Stimulated activated naive B cell treated with anti-CD40 and anti-IgM and Interleukin-4, amounts not matched to agents 10 μg/mL and 1 μg/mL and 100 μg/mL, for 72 hours (primary cell): ENCODE measurements at regions not wholly inside any gene's neighbourhood (a gene's known extent, or its start where the extent isn't known, plus 50 kb on each side); places are given as distances from the start of the nearest gene placed in this dataset.

Source experiments
- ATAC-seq, 2 donors: fragments of 150-1000 bp; cut with Tn5 transposase; replicated peaks; 2 replicates each; pipeline ENCODE4 v1.10.0; 2021; ENCODE audit warnings: moderate library complexity in 1 of 2
- DNase-seq: peaks from one replicate; pipeline ENCODE4 v3.0.0; 2021
- H3K27ac Mint-ChIP-seq: one replicate; pipeline ENCODE4 v1.8.0; 2022; ENCODE audit warnings: mild to moderate bottlenecking, mixed read lengths
- H3K27me3 Mint-ChIP-seq, 2 donors: one replicate each; pipeline ENCODE4 v1.8.0; 2022; ENCODE audit warnings: mixed read lengths in 2 of 2
- H3K36me3 Mint-ChIP-seq, 2 donors: one replicate each; pipeline ENCODE4 v1.8.0; 2022; ENCODE audit warnings: mixed read lengths in 2 of 2, mild to moderate bottlenecking in 1 of 2
- H3K4me1 Mint-ChIP-seq, 2 donors: one replicate each; pipeline ENCODE4 v1.8.0; 2022; ENCODE audit warnings: mixed read lengths in 2 of 2, mild to moderate bottlenecking in 1 of 2
- H3K4me3 Mint-ChIP-seq, 2 donors: one replicate each; pipeline ENCODE4 v1.8.0; 2022; ENCODE audit warnings: mild to moderate bottlenecking in 2 of 2, mixed read lengths in 2 of 2, moderate library complexity in 1 of 2
- H3K9me3 Mint-ChIP-seq, 2 donors: one replicate each; pipeline ENCODE4 v1.8.0; 2022; ENCODE audit warnings: mixed read lengths in 2 of 2, mild to moderate bottlenecking in 1 of 2

GRCh38 chr2:225340923-225341322 lies 58.6 kb upstream of the NYAP2 start:
- Mint-ChIP-seq H3K36me3 (no peaks in the 10 kb centered on the region), H3K27ac (no peak overlapping the region), H3K9me3 (peaks cover under 1 to 5% of the 10 kb centered on the region in 2 donors), H3K27me3 (no peaks in the 10 kb centered on the region), H3K4me3 (no peak overlapping the region), H3K4me1 (no peaks in the 10 kb centered on the region)
- DNase-seq (no peak), ATAC-seq (no peak)

DNA sequence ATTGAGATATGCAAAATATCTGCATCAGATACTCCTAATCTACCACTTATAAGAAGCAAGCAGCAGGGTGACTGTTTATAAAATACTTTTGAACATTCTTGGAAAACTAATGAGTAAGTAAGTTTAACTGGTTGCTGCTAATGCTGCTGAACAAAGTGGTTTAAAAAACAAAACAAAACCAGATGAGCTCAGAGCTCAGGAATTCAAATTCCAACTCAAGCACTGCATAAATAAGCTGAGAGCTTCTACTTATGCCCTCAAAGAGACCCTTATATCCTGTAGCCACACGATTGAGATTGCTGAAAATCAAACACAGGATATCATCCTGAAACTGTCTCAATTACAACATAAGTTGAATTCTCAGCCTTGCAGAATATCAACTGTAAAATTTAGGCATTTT lies 62.3 kb upstream of the NYAP2 start:
- ATAC-seq, result no peak
- no peaks in the 10 kb centered on the region for H3K9me3 Mint-ChIP-seq
- no peaks in the 10 kb centered on the region for H3K4me1 Mint-ChIP-seq
- H3K27me3 Mint-ChIP-seq, result no peaks in the 10 kb centered on the region
- DNase-seq, result no peak
- H3K4me3 Mint-ChIP-seq, result no peak overlapping the region
- no peak overlapping the region for H3K27ac Mint-ChIP-seq
- H3K36me3 Mint-ChIP-seq, result no peaks in the 10 kb centered on the region

DNA sequence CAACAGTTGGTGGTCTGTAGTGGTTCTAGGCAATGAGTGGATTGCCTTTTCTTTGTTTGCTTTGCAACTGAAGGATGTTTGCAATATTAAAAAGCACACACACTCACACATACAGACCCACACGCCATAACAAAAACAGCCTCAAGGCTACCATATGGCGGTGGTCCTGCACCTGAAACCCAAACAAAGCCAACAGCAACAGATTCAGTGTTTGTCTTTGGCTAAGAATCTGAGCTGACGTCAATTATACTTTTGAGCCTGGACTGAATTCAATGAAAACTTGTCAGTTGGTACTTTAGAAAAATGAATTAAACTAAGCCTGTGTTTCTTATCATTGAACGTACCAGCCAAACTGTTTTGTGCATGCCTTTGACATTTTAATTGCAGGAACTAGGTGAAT lies 65.0 kb upstream of the NYAP2 start:
- Mint-ChIP-seq H3K27ac (no peak overlapping the region), H3K4me3 (no peak overlapping the region), H3K4me1 (no peaks in the 10 kb centered on the region), H3K27me3 (no peaks in the 10 kb centered on the region), H3K36me3 (no peaks in the 10 kb centered on the region), H3K9me3 (no peaks in the 10 kb centered on the region)
- DNase-seq (no peak), ATAC-seq (no peak)

DNA sequence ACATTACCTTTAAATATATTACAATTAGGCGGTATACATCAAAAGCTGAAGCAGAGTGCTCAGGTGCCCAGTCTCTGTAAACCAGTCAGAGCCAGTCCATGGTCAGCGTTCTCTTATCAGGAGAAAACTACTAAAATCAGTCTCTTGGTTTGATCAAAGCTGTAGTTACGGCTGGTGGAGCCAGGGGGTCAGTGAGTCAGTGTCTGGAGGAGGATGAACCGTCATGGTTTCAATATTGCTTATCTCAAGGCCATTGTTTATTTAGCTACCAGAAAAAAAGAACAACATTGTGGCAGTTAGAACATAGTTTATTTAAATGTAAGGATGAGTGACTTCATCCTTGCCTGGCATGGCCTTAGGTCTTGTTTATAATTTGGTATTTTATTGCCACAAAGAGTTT lies 71.3 kb upstream of the NYAP2 start:
- H3K27me3 Mint-ChIP-seq, result peaks cover 0 to 11% of the 10 kb centered on the region in 2 donors
- H3K4me3 Mint-ChIP-seq, result no peak overlapping the region
- no peaks in the 10 kb centered on the region for H3K4me1 Mint-ChIP-seq
- H3K9me3 Mint-ChIP-seq, result peaks cover 0 to 2% of the 10 kb centered on the region in 2 donors
- DNase-seq, result no peak
- no peak overlapping the region for H3K27ac Mint-ChIP-seq
- ATAC-seq, result no peak
- no peaks in the 10 kb centered on the region for H3K36me3 Mint-ChIP-seq

- peaks cover 0 to 3% of the 10 kb centered on the region in 2 donors for H3K9me3 Mint-ChIP-seq
- H3K4me1 Mint-ChIP-seq, result no peaks in the 10 kb centered on the region
- no peak for ATAC-seq
- DNase-seq, result no peak
- no peak overlapping the region for H3K27ac Mint-ChIP-seq
- no peaks in the 10 kb centered on the region for H3K36me3 Mint-ChIP-seq
- H3K27me3 Mint-ChIP-seq, result peaks cover 0 to 11% of the 10 kb centered on the region in 2 donors
- H3K4me3 Mint-ChIP-seq, result no peak overlapping the region
Measured at GRCh38 chr2:225326969-225327368, 72.5 kb upstream of the NYAP2 start.

- no peak for ATAC-seq
- Mint-ChIP-seq H3K9me3 (peaks cover 0 to 3% of the 10 kb centered on the region in 2 donors), H3K27ac (no peak overlapping the region)
Measured at GRCh38 chr2:225319872-225320271, 79.6 kb upstream of the NYAP2 start.

DNA sequence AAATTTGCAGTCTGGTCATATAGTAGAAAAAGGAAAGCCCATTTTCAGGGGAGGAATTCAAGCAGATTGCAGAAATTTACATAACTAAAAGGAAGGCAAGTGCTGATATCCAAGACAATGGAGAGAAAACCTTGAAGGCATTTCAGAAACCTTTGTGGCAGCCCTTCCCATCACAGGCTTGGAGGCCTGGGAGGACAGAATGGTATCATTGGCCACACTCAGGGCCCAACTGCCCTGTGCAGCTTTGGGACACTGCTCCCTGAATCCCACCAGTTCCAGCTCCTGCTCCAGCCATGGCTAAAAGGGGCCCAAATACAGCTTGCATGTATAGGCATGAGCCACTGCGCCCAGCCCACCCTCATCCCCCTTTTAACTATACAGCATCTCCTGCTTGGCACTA lies 81.1 kb upstream of the NYAP2 start:
- DNase-seq, result no peak
- Mint-ChIP-seq H3K9me3 (peaks cover 0 to 3% of the 10 kb centered on the region in 2 donors), H3K27me3 (no peaks in the 10 kb centered on the region), H3K36me3 (no peaks in the 10 kb centered on the region), H3K4me1 (no peaks in the 10 kb centered on the region), H3K27ac (no peak overlapping the region), H3K4me3 (no peak overlapping the region)
- no peak for ATAC-seq

More at GRCh38 chr2:225319872-225320271, 79.6 kb upstream of the NYAP2 start:
- Mint-ChIP-seq H3K4me1 (no peaks in the 10 kb centered on the region), H3K4me3 (no peak overlapping the region), H3K27me3 (no peaks in the 10 kb centered on the region), H3K36me3 (no peaks in the 10 kb centered on the region)
- no peak for DNase-seq

DNA sequence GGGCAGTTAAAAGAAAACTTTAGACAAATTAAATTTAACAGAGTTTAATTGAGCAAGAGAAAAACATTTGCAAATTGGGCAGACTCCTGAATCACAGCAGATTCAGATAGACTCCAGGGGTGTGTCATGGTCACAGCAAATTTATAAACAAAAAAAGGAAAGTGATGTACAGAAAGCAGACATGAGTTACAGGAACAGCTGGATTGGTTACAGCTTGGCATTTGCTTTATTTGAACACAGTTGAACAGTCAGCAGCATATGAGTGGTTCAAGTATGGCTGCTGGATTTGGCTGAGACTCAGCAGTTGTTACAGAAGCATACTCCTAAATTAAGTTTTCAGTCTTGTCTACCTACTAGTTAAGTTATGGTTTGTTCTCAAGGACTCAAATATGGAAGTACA lies 82.3 kb upstream of the NYAP2 start:
- ATAC-seq, result no peak
- H3K4me1 Mint-ChIP-seq, result no peaks in the 10 kb centered on the region
- peaks cover 0 to 2% of the 10 kb centered on the region in 2 donors for H3K9me3 Mint-ChIP-seq
- H3K27me3 Mint-ChIP-seq, result no peaks in the 10 kb centered on the region
- no peaks in the 10 kb centered on the region for H3K36me3 Mint-ChIP-seq
- H3K27ac Mint-ChIP-seq, result no peak overlapping the region
- no peak overlapping the region for H3K4me3 Mint-ChIP-seq
- DNase-seq, result no peak

DNA sequence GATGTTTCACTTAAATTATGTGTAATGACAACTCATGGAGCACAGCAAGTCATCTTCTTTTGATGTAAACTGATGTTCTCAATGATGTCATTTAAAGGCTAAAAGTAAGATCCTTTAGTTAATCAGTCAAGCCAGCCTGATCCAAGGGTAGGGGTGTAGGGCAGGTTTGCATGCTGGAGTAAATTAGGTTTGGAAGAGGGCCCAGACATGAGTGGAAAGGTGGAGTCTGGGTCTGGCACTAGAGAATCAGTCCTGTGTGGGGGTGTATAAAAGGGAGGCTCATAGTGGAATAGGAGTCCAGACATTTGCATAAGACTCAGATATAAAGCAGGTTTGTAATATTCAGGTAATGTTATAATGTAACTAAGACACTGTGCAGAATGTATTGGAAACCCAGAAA lies 88.8 kb upstream of the NYAP2 start:
- Mint-ChIP-seq H3K36me3 (no peaks in the 10 kb centered on the region), H3K4me1 (no peaks in the 10 kb centered on the region), H3K9me3 (no peaks in the 10 kb centered on the region), H3K27me3 (peaks cover 0 to 7% of the 10 kb centered on the region in 2 donors), H3K4me3 (no peak overlapping the region), H3K27ac (no peak overlapping the region)
- no peak for DNase-seq
- ATAC-seq, result no peak

GRCh38 chr2:225309516-225309915 lies 90.0 kb upstream of the NYAP2 start:
- H3K4me3 Mint-ChIP-seq, result no peak overlapping the region
- peaks cover 0 to 10% of the 10 kb centered on the region in 2 donors for H3K27me3 Mint-ChIP-seq
- H3K27ac Mint-ChIP-seq, result no peak overlapping the region
- H3K36me3 Mint-ChIP-seq, result no peaks in the 10 kb centered on the region
- H3K9me3 Mint-ChIP-seq, result peaks cover 0 to 4% of the 10 kb centered on the region in 2 donors
- no peak for DNase-seq
- no peaks in the 10 kb centered on the region for H3K4me1 Mint-ChIP-seq
- no peak for ATAC-seq

- no peak for ATAC-seq
- no peaks in the 10 kb centered on the region for H3K4me1 Mint-ChIP-seq
- no peak for DNase-seq
- H3K9me3 Mint-ChIP-seq, result peaks cover 6 to 10% of the 10 kb centered on the region in 2 donors
- H3K27me3 Mint-ChIP-seq, result peaks cover 5 to 7% of the 10 kb centered on the region in 2 donors
- no peak overlapping the region for H3K27ac Mint-ChIP-seq
- H3K4me3 Mint-ChIP-seq, result no peak overlapping the region
- peaks cover 0 to 4% of the 10 kb centered on the region in 2 donors for H3K36me3 Mint-ChIP-seq
Measured at GRCh38 chr2:225296951-225297350, 102.6 kb upstream of the NYAP2 start.

- no peaks in the 10 kb centered on the region for H3K4me1 Mint-ChIP-seq
- no peaks in the 10 kb centered on the region for H3K36me3 Mint-ChIP-seq
- no peak overlapping the region for H3K4me3 Mint-ChIP-seq
Measured at GRCh38 chr2:225295102-225295501, 104.4 kb upstream of the NYAP2 start.

GRCh38 chr2:225293638-225294037 lies 105.9 kb upstream of the NYAP2 start:
- ATAC-seq, result no peak
- no peak for DNase-seq
- Mint-ChIP-seq H3K27ac (no peak overlapping the region), H3K9me3 (peaks cover 2 to 3% of the 10 kb centered on the region in 2 donors), H3K36me3 (no peaks in the 10 kb centered on the region), H3K4me3 (no peak overlapping the region), H3K27me3 (peaks cover 5 to 10% of the 10 kb centered on the region in 2 donors), H3K4me1 (no peaks in the 10 kb centered on the region)

More at GRCh38 chr2:225295102-225295501, 104.4 kb upstream of the NYAP2 start:
- DNase-seq (no peak), ATAC-seq (no peak)
- H3K27me3 Mint-ChIP-seq, result peaks cover 5 to 13% of the 10 kb centered on the region in 2 donors
- no peak overlapping the region for H3K27ac Mint-ChIP-seq
- H3K9me3 Mint-ChIP-seq, result peaks cover 2 to 3% of the 10 kb centered on the region in 2 donors

- no peaks in the 10 kb centered on the region for H3K4me1 Mint-ChIP-seq
- H3K27me3 Mint-ChIP-seq, result peaks cover 15 to 16% of the 10 kb centered on the region in 2 donors
- no peak overlapping the region for H3K4me3 Mint-ChIP-seq
- H3K27ac Mint-ChIP-seq, result no peak overlapping the region
- peaks cover 2 to 3% of the 10 kb centered on the region in 2 donors for H3K9me3 Mint-ChIP-seq
- H3K36me3 Mint-ChIP-seq, result no peaks in the 10 kb centered on the region
- no peak for ATAC-seq
- DNase-seq, result no peak
Measured at GRCh38 chr2:225290757-225291400, 108.6 kb upstream of the NYAP2 start.

- ATAC-seq, result no peak
- no peaks in the 10 kb centered on the region for H3K36me3 Mint-ChIP-seq
- H3K27me3 Mint-ChIP-seq, result peaks cover 15 to 16% of the 10 kb centered on the region in 2 donors
- H3K4me3 Mint-ChIP-seq, result no peak overlapping the region
- DNase-seq, result no peak
- peaks cover 2 to 3% of the 10 kb centered on the region in 2 donors for H3K9me3 Mint-ChIP-seq
- H3K4me1 Mint-ChIP-seq, result no peaks in the 10 kb centered on the region
- no peak overlapping the region for H3K27ac Mint-ChIP-seq
Measured at GRCh38 chr2:225289659-225290058, 109.9 kb upstream of the NYAP2 start.
